ENCODE measurements at regions not wholly inside any gene's neighbourhood (a gene's known extent, or its start where the extent isn't known, plus 50 kb on each side); places are given as distances from the start of the nearest gene placed in this dataset.
"Not testable (repeated sequence)": the region's sequence is repeated elsewhere in the genome, so short reads cannot be mapped to it uniquely, and the experiment has no call there.

DNA sequence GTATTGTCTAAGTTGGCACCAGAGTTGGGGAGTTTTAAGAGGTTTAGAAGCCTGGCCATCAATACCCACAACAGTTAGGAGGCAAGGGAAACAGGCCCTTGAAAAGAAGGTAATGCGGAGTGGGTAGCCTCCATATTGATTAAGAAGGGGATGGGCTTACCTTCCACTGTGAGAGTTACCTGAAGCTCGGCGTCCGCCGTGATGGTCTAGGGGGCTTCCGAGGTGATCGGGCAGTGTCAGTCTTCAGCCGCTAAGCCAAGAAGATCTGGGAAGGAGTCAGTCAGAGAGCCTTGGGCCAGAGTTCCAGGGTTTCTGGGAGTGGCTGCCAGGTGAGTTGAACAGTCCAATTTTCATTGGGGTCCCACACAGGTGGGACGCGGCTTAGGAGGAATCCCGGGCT lies 1085.8 kb downstream of the PCDH9 start:
- DNase-seq = not testable (repeated sequence)

DNA sequence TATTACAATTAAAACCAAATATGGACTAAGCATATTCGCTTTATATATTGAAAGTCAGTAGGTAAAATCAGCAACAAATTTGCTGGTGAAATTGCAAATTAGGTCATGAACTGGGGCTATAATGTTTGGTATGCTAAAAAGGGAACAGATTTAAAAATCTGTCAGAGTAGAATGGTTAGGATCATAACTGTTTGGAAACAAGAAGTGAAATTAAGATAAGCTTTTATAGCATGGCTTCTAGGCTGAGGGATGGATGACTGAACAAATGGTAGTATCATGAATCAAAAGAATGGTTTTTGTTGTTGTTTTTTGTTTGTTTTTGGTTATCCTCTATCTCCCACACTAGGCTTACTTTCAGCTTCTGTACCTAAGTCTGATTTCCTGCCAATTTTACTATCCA lies 1090.4 kb downstream of the PCDH9 start:
- DNase-seq = no peak

DNA sequence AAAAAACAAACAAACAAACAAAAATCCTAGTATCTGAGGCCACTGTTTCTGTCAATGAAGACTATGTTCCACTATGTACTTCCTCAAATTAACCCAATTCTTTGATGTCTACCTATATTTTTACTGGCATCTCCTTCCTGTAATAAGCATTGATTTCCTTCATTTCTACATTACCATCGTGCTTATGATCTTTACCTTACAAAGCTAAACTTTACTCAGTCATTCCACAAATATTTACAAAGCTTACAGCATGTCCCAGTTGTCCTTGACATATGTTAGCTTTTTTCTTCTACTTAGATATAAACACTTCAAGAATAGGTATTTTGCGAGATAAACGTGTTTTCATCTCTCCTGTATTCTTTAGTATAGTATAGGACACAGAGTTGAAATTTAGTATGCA lies 1090.9 kb downstream of the PCDH9 start:
- no peak for DNase-seq

DNA sequence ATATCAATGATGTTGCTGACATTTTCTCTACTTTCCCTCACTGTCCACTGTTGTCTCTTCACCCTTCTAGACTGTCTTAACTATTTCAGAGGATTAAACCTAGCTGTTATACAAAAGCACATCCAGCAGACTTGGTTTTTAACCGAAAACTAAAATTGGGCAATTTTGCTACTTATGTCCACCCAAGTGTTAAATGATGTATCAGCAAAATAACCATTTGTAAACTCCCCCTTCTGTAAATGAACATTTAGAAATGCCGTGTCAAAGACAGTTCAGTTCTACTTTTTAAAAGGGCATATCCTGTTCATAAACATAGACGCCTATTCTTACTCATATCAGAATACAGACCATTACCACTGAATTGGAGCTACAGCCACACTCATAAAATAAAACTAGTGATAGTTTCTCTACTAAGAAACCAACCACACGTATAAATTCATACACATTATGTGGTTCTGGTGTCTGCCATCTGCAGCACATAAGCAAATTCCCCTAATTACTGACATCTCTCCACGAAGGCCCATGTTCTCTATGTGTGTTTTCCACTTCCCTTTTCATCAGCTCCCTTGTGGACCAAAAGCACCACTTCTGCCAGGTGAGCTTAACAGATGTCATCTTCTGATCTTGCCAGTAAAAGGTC lies 1091.8 kb downstream of the PCDH9 start:
- DNase-seq = no peak

DNA sequence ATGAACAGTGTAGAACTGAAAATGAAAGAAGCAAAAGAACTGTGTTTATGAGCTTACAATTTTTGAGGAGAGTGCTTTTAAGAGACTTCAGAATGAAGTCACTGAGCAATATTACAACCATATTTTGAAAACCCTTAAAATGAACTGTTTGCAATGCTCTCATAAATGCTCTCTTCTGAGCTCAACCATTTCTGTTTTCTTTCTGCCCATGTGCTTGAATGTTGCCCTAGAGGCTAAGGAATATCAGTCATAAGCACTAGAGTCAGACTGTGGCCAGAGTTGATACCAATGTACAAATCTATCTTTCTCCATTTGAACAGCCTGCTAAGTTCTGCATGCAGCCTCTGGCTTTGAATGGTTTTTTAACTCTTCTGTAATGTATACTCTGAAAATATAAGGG lies 1092.8 kb downstream of the PCDH9 start:
- DNase-seq = no peak

DNA sequence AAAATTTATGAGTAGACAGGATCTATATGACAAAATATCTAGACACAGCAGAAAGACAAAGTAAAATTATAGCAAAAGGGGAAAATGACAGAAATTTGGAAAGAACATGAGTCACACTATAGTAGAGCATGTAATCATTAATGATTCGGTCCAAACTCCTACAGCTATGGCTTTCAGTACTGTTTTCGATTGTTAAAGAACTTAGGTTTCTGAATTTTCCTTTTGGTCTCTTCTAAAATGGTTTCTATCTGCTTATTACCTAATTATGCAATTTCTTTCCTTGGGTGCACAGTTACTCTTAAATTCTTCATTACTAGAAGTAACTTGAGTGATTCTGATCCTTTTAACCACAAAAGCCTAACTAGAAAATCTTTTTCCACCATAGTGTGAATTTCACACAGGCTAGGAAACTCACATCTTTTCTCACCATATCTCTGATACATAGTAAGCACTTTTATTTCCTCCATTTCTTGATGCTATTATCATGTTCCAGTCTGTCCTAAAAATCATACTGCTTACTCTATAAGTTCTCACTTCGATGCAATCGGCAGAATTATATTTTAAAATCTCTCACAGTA lies 1101.4 kb downstream of the PCDH9 start:
- DNase-seq = no peak

DNA sequence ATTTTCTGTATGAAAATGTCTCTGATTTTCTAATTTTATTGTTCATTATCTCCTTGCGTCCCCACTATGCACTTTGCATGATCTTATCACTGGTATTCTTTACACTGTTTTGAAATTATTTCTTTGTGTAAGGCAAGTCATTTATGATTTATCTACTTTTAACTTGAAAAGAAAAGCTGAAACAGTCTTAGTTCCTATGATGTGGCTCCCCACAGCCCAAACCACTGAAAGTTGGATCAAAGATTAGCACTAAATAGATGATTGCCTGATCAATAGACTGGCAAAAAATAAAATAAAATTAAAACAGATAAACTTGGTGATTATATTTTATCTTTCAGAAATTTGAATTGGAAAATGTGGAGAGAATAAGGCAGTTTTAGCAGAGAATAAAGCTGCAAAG lies 1101.9 kb downstream of the PCDH9 start:
- DNase-seq = no peak

DNA sequence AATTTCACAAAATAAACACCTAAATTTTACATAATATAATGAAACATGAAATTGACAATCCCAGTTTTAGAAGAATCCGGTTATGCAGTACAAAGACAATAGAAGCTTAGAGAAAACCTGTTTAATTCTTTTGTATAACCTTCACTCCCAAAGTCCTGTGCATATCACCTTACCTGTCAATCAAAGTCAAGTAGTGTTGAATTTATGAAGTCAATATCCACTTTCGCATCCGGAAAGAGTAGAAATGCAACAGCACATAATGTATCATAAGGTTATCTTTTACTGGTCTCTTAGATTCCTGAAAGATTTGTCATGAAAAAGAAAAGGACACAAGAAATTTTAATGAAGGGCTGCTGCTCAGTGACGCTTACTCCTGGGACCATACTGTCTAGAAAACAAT lies 1112.6 kb downstream of the PCDH9 start:
- no peak for DNase-seq

DNA sequence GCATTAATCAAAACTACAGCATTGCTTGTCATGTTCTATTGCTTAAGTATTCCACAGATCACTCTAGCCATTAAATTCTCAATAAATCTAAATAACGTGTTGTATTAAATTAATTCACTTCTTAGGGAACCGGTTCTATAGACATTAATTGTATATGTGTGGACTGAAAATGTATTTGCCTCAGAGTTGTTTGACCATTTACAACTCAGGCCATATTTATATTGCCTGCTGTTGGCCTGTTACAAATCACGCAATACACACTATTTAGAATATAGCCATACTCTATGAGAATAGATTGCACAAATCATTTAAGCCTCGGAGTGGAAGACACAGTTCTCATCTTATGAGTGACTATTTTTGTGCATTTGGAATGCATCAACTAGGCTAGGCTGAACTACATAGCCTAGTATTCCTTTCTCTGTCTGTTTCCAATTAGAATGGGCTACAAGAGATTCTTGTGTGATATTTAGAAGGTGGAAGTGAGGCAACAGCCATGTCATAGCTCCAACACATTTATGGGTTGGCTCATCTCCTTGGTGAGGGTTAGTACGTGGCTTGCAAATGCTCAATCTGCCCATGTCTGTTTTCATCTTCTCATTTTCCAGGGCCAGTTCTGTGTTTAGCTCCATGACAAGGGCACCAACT lies 1116.1 kb downstream of the PCDH9 start:
- no peak for DNase-seq

DNA sequence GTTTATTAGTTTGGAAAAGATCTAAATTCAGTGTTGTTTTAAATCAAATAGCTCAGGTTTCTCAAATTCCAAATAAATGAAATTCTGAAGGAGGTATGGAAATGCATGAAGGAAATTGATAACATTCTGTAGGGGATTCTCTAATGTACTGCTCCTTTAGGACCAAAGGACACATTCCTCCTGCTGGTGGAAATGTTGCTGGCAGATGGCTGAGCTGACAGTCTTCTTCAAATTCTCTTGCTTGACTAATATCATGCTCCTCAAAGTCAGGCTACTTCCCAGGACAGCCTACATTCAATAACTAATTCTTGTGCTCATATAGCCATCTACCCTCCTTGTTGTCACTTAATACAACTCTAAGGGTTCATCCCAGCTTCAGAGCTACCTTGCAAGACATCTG lies 1118.5 kb downstream of the PCDH9 start:
- DNase-seq = no peak

DNA sequence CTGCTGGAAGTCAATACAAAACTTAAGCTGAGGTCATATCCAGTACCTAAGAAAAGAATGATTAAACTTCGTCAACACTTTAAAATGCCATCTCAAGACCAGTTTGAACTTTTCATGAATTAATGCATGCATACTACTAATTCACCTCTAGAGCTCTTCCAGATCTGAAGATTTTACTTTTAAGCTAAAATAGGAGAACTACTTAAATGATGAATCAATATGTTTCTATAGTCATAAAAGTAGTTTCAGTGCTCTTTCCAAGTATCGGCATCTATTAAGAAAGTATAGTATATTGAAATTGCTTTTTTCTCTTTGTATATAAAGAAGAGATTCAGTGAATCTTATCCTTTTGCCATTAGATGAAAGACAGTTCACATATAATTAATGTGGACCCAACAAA lies 1123.9 kb downstream of the PCDH9 start:
- DNase-seq = no peak

DNA sequence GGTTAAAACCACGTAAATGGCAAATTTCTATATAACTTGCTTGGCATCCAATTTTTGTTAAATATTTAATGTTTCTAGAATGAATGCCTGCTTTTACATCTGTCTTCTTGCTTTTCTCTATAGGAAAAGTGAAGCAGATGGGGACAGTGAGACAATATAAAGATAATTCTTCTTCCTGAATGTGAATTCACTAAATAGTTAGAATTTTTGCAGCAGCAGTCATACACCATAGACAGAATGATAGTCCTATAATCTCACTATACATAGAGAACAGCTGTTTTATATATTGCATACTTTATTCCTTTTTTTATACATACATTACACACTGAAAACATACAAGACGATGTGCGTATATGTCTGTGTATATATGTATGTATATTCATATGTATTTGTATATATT lies 1127.3 kb downstream of the PCDH9 start:
- DNase-seq = no peak

DNA sequence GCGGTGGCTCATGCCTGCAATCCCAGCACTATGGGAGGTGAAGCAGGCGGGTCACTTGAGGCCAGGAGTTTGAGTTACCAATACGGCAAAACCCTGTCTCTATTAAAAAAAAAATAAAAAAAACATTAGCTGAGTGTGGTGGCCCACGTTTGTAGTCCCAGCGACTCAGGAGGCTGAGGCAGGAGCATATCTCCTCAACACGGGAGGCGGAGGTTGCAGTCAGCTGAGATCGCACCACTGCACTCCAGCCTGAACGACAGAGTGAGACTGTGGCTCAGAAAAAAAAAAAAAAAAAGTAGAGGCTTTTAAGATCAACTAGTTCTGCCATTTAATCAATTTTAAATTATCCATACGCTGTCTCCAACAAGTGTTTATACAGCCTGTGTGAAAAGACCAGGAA lies 1130.3 kb downstream of the PCDH9 start:
- no peak for DNase-seq

DNA sequence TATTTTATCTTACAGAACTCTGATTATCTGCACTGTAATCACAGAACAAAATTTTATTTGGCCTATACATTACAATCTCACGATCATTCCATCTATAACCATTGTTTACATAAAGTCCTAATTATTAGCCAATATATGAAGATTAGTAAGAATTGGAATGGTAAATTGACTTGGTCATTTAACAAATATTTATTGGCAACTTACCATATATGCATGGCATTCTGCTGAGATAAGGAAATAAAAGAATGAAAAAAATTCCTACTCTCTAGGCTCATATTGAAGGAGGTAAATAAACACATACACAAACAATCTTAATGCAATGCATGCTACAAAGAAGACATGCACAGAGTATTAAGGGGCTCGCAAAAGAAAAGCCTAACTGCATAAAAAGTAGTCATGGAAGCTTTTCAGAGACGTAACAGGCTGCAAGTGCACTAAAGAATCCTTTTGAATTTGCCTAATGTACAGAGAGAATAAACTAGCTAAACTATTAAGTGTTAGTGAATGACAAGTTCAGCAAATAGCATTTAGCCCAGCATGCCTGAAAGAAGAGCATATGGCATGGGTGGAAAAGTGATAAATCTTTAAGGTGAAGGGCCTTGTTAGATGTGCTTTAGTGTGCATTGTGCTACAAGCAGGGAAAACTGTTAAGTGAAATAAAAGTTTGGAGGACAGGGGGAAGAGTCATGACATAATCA lies 1131.1 kb downstream of the PCDH9 start:
- DNase-seq = no peak

DNA sequence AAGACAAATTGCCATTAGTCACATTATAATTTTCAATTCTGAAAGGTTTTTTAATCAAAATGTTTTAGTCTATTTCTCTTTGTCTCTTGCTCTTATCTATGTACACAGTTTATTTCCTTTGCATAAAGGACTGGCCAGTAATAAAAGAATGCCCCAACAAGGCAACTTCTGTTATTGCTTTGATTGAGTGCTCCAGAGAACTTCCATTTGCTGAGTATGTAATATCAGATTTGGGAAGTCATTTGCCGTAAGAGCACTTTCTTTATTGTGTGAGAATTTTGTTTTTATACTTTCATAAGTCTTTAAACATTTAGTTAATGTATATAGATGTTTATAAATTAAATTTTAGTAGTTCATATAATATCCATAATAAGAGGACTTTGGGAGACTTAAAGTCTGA lies 1140.4 kb downstream of the PCDH9 start:
- DNase-seq = no peak

DNA sequence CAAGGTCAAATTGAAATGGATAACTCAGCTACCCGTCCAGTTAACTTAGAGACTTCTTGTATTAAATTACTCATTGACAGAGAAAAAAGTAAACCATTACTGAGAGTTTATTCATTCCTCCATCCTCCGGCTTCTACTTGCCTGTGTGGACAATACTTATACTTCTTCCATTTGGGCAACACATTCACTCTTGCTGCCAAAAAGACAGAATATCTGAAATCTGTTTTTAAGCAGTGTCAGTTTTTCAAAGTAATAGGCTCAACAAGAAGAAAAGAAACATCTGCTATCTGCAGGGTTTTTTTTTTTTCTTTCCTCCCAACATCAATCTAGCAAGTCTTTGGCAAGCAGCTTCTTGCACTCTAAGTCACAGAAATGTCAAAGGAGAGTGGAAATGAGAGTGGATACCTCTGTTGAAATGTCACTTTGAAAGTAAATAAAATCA lies 1142.8 kb downstream of the PCDH9 start:
- no peak for DNase-seq

DNA sequence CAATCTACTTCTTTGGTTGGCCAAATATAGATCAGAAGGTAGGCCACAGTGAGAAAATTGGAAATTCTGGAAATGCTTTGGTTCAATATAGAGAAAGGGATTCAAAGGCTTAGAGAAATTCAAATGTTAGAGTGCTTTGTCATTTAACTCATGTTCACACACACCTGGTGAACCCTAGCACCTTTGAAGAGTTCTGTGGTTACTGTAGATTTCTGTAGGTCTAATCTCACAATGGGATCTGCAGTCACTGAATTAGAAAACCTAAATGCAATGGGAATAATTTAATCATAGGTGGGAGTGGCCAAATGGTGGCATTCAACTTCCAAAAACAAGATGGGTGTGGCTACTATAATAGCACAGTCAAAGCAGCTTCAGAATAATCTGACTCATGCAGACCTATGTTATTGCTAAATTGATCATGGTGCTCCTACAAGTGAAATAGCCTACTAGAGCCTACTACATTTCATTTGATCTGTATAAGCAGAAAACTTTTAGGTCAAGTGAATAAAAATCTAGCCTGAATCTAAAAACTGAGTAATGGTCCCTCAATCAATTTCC lies 1152.9 kb downstream of the PCDH9 start:
- no peak for DNase-seq

DNA sequence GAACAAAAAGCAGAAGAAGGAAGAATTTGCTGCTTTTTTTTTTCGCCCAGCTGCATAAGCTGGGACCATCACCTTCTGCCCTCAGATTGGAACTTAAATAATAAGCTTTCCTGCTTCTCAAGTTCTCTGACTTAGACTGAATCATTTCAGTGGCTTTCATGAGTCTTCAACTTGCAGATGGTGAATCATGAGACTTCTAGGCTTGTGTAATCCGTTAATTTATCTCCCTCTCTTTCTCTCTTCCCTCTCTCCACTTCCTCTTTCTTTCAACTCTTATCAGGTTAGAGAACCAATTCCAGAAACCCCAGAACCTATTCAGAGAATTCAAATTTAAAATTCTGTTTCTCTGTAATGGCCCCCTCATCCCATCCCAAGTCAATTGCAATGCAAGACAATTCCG lies 1153.7 kb downstream of the PCDH9 start:
- DNase-seq = no peak

DNA sequence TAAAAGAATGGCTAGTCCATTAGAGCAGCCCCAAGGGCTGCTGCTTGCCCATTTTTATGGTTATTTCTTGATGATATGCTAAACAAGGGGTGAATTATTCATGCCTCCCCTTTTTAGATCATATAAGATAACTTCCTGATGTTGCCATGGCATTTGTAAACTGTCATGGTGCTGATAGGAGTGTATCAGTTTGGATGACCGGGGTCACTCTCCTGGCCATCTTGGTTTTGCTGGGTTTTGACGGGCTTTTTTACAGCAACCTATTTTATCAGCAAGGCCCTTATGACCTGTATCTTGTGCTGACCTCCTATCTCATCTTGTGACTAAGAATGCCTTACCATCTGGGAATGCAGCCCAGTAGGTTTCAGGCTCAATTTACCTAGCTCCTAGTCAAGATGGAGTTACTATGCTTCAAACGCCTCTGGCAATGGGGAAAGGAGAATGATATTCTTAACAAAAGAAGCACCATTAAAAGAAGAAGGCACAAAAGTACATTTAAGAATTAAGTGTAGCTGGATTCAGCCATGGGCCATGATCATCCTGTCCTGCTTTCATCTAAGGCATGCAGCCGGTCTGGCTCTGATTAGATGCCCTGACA lies 1156.0 kb downstream of the PCDH9 start:
- DNase-seq = no peak

DNA sequence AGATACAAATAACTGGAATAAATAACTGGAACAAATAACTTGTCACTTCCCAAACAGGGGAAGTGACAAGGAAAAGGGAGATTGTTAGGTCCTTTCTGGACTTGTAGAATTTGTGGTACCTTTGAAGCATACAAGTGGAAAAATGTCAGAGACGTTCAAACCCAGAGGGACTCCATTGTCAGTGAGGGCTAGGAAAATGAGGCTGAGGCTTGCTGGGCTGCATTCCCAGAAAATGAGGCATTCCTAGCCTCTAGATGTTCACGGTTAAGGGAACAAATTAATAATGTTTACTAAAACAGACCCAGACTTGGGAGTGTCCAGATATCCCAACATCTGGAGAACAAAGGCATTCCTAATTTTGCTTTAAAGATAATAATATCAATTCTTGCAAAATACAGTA lies 1158.0 kb downstream of the PCDH9 start:
- not testable (repeated sequence) for DNase-seq

DNA sequence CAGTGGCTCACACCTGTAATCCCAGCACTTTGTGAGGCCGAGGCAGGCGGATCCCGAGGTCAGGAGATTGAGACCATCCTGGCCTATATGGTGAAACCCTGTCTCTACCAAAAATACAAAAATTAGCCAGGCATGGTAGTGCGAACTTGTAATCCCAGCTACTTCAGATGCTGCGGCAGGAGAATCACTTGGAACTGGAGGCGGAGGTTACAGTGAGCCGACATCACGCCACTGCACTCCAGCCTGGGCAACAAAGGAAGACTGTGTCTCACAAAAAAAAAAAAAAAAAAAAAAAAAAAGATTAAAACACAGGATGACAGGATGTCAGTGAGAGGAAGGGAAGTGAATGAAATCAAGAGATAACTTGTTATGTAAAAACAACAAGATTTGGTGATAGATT lies 1158.5 kb downstream of the PCDH9 start:
- no peak for DNase-seq

DNA sequence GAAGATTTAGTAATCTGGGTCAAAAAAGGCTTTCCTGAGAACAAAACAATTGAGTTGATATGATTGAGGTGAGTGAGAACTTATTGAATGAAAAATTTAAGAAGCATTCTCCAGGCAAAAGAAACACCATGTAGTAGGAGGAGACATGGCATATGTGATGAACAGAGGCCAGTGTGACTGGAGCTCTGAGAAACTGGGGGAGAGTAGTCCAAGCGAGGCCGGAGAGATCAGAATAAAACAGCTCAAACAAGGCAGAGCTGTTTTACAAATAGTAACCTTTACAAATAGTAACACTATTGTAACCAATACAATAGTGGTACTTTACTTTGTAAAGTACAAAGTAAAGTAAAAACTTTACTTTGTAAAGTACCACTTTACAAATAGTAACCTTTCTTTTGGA lies 1159.1 kb downstream of the PCDH9 start:
- no peak for DNase-seq

DNA sequence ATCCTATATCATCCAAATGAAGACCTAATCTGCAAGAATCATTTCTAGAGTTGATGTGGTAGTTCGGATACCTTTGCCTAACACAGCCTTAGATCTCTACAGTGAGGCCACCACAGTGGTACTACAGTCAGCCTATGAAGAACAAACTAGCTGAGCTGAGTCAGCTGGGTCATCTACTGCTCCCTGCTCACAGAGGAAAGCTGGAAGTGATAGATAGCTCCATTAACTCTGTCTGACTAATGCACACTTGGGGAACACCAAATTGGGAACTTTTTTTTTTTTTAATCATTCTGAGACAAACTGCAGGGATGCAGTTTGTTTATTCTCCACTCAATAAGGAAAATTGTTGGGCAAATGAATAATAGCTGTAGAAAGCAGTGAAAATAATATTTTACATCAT lies 1160.6 kb downstream of the PCDH9 start:
- DNase-seq = no peak

All from amniotic stem cell (primary cell).